Lower lobe of right lung (tissue), 2 donors: ENCODE measurements at regions not wholly inside any gene's neighbourhood (a gene's known extent, or its start where the extent isn't known, plus 50 kb on each side); places are given as distances from the start of the nearest gene placed in this dataset.

Experiments used
- ATAC-seq, 2 donors: fragments of 200-7000 bp; cut with Tn5 transposase; one replicate each; pipeline ENCODE4 v1.9.1; 2020 to 2022; ENCODE audit warnings: mild to moderate bottlenecking in 2 of 2, moderate library complexity in 2 of 2
- DNase-seq: peaks from one replicate; pipeline ENCODE4 v3.0.0-alpha.2; 2020
- H3K27ac ChIP-seq: fragments of 200-600 bp; one replicate; pipeline ENCODE4 v1.8.0; 2022
- H3K27me3 ChIP-seq: fragments of 200-600 bp; one replicate; pipeline ENCODE4 v1.8.0; 2022; ENCODE audit warnings: low read depth
- H3K36me3 ChIP-seq: fragments of 200-600 bp; one replicate; pipeline ENCODE4 v1.8.0; 2022; ENCODE audit warnings: mild to moderate bottlenecking
- H3K4me1 ChIP-seq: fragments of 200-600 bp; one replicate; pipeline ENCODE4 v1.8.0; 2022
- H3K4me3 ChIP-seq: fragments of 200-600 bp; one replicate; pipeline ENCODE4 v1.8.0; 2022; ENCODE audit warnings: mild to moderate bottlenecking
- H3K9me3 ChIP-seq: fragments of 200-600 bp; one replicate; pipeline ENCODE4 v1.8.0; 2022
- CTCF ChIP-seq: fragments of 200-600 bp; IDR thresholded peaks from one replicate; pipeline ENCODE4 v1.8.0; 2022; ENCODE audit warnings: antibody characterized with exemption, mild to moderate bottlenecking
- intact Hi-C: fragments of 100-400 bp; cut with DNase I; formaldehyde crosslinking; loops from one replicate; pipeline ENCODE4 v1.11.0; 2022
- donor health status: DM: no; HTN: yes; CAD: no; lungs with severe emphysema.

DNA sequence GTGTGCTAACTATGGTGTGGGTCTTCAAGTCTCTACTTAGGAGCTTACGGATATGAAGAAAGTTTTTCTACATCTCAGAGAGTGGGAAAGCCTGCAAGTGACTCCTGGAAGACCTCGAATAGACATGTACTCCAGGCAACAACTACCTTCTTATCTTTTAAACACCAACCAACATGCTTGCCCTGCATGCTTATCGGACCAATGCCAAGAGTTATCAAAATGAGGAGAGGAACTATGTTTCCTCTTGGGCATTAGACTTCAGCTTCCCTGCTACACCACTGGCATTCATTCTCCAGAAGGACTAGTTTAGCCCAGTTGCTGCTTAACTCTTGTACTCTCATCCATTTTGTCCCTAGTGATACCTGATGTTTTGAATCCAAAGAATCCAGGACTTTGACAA lies 74.7 kb upstream of the MAN2A1 start:
- H3K27ac ChIP-seq: no peak overlapping the region
- H3K36me3 ChIP-seq: no peaks in the 10 kb centered on the region
- peaks cover 11% of the 10 kb centered on the region for H3K4me1 ChIP-seq
- DNase-seq (no peak), ATAC-seq (no peak)
- no peak for TF ChIP-seq CTCF
- H3K27me3 ChIP-seq: no peaks in the 10 kb centered on the region
- no peaks in the 10 kb centered on the region for H3K9me3 ChIP-seq
- no peak overlapping the region for H3K4me3 ChIP-seq
- intact Hi-C loops: no loop called here

DNA sequence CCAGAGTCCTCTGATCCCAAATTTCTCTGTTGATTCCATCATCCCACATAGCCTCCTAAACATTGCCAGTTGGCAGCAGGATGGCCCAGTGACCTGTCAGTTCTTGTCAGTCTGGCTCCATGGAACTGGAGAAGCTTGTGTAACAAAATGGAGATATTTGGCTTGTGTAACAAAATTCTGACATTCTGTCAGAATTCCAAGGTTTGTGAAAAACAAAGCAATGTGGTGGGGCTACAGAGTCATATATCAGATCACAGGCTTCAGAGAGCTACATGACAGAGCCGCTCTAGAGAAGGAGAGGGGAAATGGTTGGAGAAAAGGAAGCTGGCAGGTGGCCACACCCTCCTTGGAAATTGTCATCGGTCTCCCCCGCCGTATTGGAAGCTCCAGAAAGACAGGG lies 75.4 kb upstream of the MAN2A1 start:
- DNase-seq: no peak
- ATAC-seq: no peak
- Histone ChIP-seq H3K27ac (no peak overlapping the region), H3K36me3 (no peaks in the 10 kb centered on the region), H3K27me3 (no peaks in the 10 kb centered on the region), H3K9me3 (no peaks in the 10 kb centered on the region), H3K4me3 (no peak overlapping the region), H3K4me1 (peaks cover 4% of the 10 kb centered on the region)
- no peak for TF ChIP-seq CTCF
- intact Hi-C loops: no loop called here

DNA sequence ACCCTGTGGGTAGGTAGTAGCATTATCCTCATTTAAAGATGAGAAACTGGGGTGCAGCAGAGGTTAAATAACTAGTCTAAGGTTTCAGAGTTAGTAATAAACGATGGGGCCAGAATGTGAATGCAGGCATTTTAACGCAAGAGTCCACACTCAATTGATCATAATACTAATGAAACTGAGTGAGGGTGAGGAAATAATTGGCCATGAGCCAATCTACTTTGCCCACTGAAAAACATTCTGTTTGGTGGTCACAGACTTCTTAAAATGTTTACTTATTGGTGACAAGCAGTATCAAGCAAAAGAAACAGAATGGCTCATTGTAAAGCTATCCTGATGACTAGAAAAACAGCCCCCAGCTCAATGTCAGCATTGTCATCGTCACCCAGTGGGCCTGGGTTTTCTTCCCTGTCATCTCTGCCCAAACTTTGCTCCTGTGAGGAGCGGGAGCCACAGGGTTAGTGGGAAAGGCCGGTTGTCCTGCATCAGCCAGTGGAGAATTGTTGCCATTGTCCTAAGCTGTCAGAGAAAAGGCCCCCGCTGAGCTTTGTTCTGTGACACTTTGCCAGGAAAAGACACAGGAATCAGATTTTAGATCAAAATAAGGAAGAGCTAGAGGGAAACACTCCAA lies 77.3 kb upstream of the MAN2A1 start:
- ATAC-seq: no peak
- TF ChIP-seq CTCF: no peak
- Histone ChIP-seq H3K4me3 (no peak overlapping the region), H3K4me1 (no peaks in the 10 kb centered on the region), H3K27me3 (no peaks in the 10 kb centered on the region), H3K27ac (no peak overlapping the region), H3K36me3 (no peaks in the 10 kb centered on the region), H3K9me3 (no peaks in the 10 kb centered on the region)
- intact Hi-C loops: no loop called here
- DNase-seq: no peak

DNA sequence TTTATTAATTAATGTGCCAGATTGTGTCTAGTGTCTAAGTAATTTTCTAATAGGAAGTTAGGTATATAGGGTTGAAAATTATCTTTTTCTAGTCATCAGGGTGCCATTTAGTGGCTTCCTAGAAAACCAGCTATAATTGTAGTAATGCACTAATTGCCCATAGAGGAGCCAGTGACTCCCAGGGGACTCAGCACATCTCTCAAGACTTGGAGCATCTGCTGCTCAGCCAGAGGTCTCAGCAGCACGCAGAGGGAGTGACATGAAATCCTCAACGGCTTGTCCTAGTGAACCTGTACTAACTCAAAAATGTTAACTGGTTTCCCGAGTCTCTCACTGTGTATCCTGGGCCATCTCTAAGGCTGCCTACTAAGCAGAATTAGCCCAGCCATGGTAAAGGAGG lies 78.2 kb upstream of the MAN2A1 start:
- intact Hi-C loops: no loop called here
- DNase-seq: no peak
- H3K4me3 ChIP-seq: no peak overlapping the region
- H3K27ac ChIP-seq: no peak overlapping the region
- H3K9me3 ChIP-seq: no peaks in the 10 kb centered on the region
- no peak for TF ChIP-seq CTCF
- no peaks in the 10 kb centered on the region for H3K27me3 ChIP-seq
- H3K4me1 ChIP-seq: no peaks in the 10 kb centered on the region
- ATAC-seq: no peak
- no peaks in the 10 kb centered on the region for H3K36me3 ChIP-seq

DNA sequence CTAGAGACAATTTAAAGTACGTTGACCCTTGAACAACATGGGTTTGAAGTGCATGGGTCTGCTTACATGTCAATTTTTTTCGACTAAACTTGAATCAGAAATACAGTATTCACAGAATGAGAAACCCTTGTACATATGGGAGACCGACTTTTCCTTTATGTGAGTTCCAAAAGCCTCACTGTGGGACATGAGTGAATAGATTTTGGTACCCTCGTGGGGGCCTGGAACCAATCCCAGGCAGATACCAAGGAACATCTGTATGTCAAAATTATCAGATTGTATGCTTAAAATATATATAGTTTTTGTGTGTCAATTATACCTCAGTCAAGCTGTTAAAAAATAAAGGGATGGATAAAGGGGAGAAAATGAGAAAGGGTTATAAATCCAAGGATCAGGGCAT lies 78.7 kb upstream of the MAN2A1 start:
- ATAC-seq (no peak), DNase-seq (no peak)
- Histone ChIP-seq H3K4me3 (no peak overlapping the region), H3K27ac (no peak overlapping the region), H3K4me1 (no peaks in the 10 kb centered on the region), H3K9me3 (no peaks in the 10 kb centered on the region), H3K27me3 (no peaks in the 10 kb centered on the region), H3K36me3 (no peaks in the 10 kb centered on the region)
- intact Hi-C loops: no loop called here
- no peak for TF ChIP-seq CTCF

- H3K9me3 ChIP-seq: no peaks in the 10 kb centered on the region
- ATAC-seq (no peak), DNase-seq (no peak)
- no peaks in the 10 kb centered on the region for H3K4me1 ChIP-seq
- no peak overlapping the region for H3K27ac ChIP-seq
- intact Hi-C loops: no loop called here
- TF ChIP-seq CTCF: no peak
- H3K36me3 ChIP-seq: no peaks in the 10 kb centered on the region
- no peaks in the 10 kb centered on the region for H3K27me3 ChIP-seq
- H3K4me3 ChIP-seq: no peak overlapping the region
Observed at GRCh38 chr5:109610581-109610980, 79.1 kb upstream of the MAN2A1 start.
